ENCODE measurements at regions not wholly inside any gene's neighbourhood (a gene's known extent, or its start where the extent isn't known, plus 50 kb on each side); places are given as distances from the start of the nearest gene placed in this dataset.

GRCh38 chr5:86909418-86910295 lies 291.9 kb downstream of the COX7C start:
- TF ChIP-seq MAX (IDR thresholded peaks at IDR 0.05) (no peak), TCF12 (IDR thresholded peaks at IDR 0.05; ENCODE audit: low read depth) (0 out of 2 replicates have a peak, but pooled peaks have one; percentile 12), FOXM1 (IDR thresholded peaks at IDR 0.05; ENCODE audit: borderline replicate concordance, low read depth) (no peak; the same call in 1 of the 2 replicates), USF1 (IDR thresholded peaks at IDR 0.05) (no peak), NFIC (IDR thresholded peaks at IDR 0.05) (peak; percentile 55; the same call in 1 of the 2 replicates), RAD21 (IDR thresholded peaks at IDR 0.05; ENCODE audit: low read depth) (no peak), CEBPB (IDR thresholded peaks at IDR 0.05) (no peak), YY1 (IDR thresholded peaks at IDR 0.05; ENCODE audit: low read depth) (no peak), EP300 (IDR thresholded peaks at IDR 0.05; ENCODE audit: borderline replicate concordance) (peak; percentile 57; the same call in 1 of the 2 replicates), TEAD4 (IDR thresholded peaks at IDR 0.05) (peak; percentile 48), ZBTB7A (IDR thresholded peaks at IDR 0.05; ENCODE audit: low read depth) (no peak), TAF1 (IDR thresholded peaks at IDR 0.05; ENCODE audit: low read depth) (no peak), CREB1 (IDR thresholded peaks at IDR 0.05; ENCODE audit: low read depth) (no peak), EGR1 (IDR thresholded peaks at IDR 0.05) (no peak), REST (IDR thresholded peaks at IDR 0.05; ENCODE audit: low read depth) (no peak)

DNA sequence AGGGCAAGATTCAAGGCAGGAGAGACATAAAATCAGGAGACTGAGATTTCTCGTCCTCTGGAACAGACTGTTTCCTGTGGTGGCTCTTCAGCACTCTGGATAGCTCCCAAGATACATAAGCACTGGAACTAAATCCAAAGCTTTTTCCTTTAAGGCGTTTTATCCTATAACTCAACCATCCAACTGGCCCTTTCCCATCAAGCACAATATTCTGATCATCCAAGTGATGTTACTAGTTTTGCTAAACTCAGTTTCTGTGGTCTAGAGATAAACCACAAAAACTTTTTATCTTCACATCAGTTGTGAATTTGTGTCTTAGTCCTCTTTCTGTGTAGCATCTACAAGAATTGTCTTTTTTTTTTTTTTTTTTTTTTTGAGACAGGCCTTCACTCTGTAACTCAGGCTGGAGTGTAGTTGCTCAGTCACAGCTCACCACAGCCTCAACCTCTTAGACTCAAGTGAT lies 299.4 kb downstream of the COX7C start:
- TF ChIP-seq NFIC (IDR thresholded peaks at IDR 0.05), result no peak
- TF ChIP-seq REST (IDR thresholded peaks at IDR 0.05; ENCODE audit: low read depth), result peak; percentile 94
- no peak for TF ChIP-seq TEAD4 (IDR thresholded peaks at IDR 0.05)
- no peak for TF ChIP-seq CREB1 (IDR thresholded peaks at IDR 0.05; ENCODE audit: low read depth)
- no peak for TF ChIP-seq EP300 (IDR thresholded peaks at IDR 0.05; ENCODE audit: borderline replicate concordance)

DNA sequence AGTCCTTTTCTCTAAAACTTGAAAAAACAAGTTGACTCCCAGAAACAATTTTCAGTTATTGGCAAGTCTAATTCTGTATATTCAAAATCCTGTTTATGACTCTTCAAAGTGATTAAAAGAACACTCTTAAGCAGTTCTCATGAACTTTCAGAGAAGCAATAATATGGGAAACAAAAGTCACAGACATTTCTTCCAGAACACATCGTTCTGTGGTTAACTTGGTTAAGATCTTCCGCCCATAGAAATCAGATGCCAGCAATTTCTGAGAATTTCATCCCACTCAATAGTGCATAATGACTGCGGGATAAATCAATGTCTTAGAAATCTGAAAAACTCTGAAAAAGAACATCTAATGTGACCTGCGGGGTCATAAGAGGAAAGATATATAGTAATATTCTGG lies 300.5 kb downstream of the COX7C start:
- TF ChIP-seq TCF12 (IDR thresholded peaks at IDR 0.05; ENCODE audit: low read depth) (no peak), TEAD4 (IDR thresholded peaks at IDR 0.05) (no peak), FOXM1 (IDR thresholded peaks at IDR 0.05; ENCODE audit: borderline replicate concordance, low read depth) (no peak), CEBPB (IDR thresholded peaks at IDR 0.05) (no peak), EP300 (IDR thresholded peaks at IDR 0.05; ENCODE audit: borderline replicate concordance) (no peak), USF1 (IDR thresholded peaks at IDR 0.05) (no peak), REST (IDR thresholded peaks at IDR 0.05; ENCODE audit: low read depth) (no peak), EGR1 (IDR thresholded peaks at IDR 0.05) (no peak), NFIC (IDR thresholded peaks at IDR 0.05) (no peak)

DNA sequence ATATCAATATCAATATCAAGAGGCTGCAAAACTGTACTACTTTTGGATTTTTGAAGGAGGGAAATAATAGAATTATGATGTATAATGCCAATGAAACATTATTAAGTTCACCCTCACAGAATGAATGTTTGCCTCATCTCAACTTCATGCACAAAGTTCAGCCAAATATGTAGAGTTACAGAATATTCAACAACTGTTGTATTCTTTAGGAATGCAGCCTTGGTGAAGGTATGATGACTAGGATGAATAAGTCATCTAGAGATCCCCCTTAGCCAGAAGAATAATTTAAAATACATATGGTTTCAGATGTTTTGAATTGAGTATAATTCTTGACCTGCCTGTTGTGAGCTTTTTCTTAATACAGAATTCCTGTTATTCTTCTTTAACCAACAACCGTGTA lies 308.3 kb downstream of the COX7C start:
- TF ChIP-seq ZBTB7A (IDR thresholded peaks at IDR 0.05; ENCODE audit: low read depth) (no peak), MAX (IDR thresholded peaks at IDR 0.05) (no peak), USF1 (IDR thresholded peaks at IDR 0.05) (no peak), YY1 (IDR thresholded peaks at IDR 0.05; ENCODE audit: low read depth) (no peak), FOXM1 (IDR thresholded peaks at IDR 0.05; ENCODE audit: borderline replicate concordance, low read depth) (no peak), EP300 (IDR thresholded peaks at IDR 0.05; ENCODE audit: borderline replicate concordance) (no peak), RAD21 (IDR thresholded peaks at IDR 0.05; ENCODE audit: low read depth) (no peak), TCF12 (IDR thresholded peaks at IDR 0.05; ENCODE audit: low read depth) (no peak), TAF1 (IDR thresholded peaks at IDR 0.05; ENCODE audit: low read depth) (no peak), EGR1 (IDR thresholded peaks at IDR 0.05) (no peak), CEBPB (IDR thresholded peaks at IDR 0.05) (no peak), REST (IDR thresholded peaks at IDR 0.05; ENCODE audit: low read depth) (no peak), NFIC (IDR thresholded peaks at IDR 0.05) (no peak), CREB1 (IDR thresholded peaks at IDR 0.05; ENCODE audit: low read depth) (no peak)
